ENCODE measurements at regions not wholly inside any gene's neighbourhood (a gene's known extent, or its start where the extent isn't known, plus 50 kb on each side); places are given as distances from the start of the nearest gene placed in this dataset.
"Not testable (repeated sequence)": the region's sequence is repeated elsewhere in the genome, so short reads cannot be mapped to it uniquely, and the experiment has no call there.

- DNase-seq (ENCODE audit: low spot score): no peak
Observed at GRCh38 chr10:124180947-124181549, 87.7 kb upstream of the CHST15 start.

DNA sequence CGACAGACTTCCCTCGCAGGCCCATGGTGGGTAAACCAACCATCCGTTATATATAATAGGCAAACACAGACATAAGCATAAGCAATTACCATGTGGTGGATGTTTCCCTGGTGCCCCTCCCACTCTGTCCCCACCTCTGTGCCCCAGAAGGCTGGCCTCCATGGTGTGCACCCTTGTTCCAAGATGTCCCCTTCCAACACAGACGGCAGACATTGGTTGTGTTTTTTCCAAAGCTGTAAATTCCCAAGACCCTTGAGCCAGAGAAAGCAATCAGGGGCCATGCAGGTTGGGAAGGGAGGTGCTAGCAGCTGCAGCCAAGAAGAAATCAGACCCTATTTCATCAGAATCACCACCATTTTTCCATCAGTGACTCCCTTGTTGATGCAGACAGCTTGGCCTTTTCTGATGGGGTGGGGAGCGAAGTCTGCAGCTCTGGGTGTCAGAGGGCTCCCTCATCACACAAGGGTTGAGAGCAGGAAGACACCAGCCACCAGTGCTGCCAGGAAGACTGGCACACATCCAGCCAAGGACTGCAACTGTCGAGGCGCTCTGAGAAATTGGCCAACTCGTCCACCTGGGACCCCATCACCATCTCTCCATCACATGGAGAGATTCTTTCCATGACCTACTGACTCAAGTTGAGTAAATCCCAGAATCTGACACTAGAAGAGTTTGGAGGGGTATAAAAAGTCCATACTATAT is 86.8 kb upstream of the CHST15 start:
- DNase-seq (ENCODE audit: low spot score): no peak

DNA sequence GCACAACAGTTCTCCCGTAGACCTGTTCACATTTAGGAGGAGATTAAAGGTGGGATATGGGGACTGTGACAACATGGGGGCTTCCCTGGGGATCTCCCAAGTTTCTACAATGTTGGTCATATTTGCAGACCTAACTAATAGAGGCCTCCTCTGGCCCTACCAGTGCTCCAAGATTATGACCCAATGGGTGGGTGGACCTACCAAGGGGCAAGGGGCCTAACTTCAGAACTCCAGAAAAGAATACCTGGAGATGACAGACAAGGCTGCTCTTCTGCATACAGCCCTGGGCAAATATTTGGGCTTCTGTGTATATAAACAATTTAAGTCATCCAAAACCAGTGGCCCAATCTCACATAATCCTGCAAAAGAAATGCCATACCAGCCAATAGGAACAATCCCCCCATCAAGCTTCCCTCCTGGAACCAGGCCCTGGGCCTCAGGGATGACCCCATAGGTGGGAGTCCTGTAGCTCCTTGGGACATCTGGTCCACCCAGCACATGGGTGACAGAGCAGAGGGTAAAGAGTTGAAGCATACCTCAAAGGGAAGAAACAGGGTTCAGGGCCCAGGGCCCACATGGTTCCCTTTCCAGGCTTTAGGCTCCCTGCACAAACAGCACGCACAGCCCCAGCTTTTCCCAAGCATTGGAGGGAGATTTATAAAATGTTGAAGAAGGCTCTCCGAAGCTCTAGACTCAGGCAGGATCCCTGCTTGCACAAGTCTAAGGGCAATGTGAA is 86.1 kb upstream of the CHST15 start:
- no peak for DNase-seq (ENCODE audit: low spot score)

- DNase-seq (ENCODE audit: low spot score): no peak
Observed at GRCh38 chr10:124177180-124177518, 83.8 kb upstream of the CHST15 start.

DNA sequence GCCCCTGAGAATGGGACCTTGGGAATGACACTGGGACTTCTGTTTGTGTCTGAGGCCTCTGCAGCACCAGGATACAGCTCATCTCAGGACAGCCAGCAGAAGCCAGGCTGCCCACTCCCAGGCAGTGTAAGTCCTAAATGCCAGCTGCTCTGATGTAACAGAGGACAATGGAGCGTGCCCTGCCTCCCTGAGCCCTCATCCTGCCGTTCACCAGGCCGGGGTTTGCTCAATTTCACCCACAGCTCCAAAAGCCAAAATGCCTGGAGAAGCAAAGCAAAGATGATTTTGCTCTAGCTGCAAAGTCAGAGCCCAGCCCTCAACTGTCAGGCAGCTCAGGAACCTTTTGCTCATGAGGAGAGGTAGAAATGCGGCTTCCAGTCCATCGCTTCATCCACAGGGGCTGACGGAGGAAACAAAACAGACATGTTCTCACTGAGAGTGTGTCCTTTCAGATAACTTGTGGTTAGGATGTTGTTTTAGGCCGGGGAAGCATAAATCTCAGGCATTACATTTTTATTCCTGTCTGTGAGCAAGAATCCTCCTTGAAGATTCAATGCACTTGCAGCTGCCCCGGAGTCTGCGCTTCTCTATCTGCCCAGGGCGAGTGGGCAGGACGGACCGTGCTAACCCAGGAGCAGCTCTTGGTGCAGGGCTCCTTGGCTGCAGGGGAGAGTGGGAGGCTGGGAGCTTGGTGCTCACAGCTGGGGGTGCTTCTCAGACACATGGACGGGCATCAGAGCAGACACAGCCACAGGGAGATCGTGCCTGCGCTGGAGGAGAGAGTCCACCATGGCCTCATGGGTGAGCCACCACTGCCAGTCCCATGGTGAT is 83.2 kb upstream of the CHST15 start:
- no peak for DNase-seq (ENCODE audit: low spot score)

DNA sequence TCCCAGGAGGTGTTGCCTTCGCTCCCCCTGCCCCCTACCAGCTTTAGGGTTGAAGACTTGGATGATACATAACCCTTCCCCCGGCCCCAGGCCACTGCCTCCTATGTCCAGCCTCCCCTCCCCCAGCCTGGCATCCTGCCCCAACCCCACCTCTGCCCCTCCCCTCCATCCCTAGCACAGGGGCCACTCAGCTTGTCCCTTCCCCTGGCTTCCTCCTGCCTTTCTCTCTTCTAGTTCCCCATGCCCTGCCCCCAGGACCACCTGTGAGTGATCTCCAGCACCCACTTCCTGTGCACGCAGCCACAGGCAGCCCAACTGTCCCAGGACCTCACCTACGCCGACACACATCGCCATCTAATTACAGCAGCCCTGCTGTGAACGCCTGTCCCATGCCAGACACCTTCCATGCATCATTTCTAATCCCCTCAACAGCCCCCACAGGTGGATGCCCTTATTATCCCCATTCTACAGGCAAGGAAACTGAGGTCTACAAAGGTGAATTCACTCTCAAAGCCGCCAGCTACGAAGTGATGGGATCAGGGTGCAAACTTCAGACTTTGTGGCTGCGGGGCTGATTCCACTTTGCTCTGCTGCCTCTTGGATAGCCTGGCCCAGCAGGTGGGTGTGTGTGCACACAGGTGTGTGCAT is 82.4 kb upstream of the CHST15 start:
- DNase-seq (ENCODE audit: low spot score): no peak

- DNase-seq (ENCODE audit: low spot score): no peak
Observed at GRCh38 chr10:124174673-124175645, 81.6 kb upstream of the CHST15 start.

- no peak for DNase-seq (ENCODE audit: low spot score)
Observed at GRCh38 chr10:124174071-124174566, 80.7 kb upstream of the CHST15 start.

DNA sequence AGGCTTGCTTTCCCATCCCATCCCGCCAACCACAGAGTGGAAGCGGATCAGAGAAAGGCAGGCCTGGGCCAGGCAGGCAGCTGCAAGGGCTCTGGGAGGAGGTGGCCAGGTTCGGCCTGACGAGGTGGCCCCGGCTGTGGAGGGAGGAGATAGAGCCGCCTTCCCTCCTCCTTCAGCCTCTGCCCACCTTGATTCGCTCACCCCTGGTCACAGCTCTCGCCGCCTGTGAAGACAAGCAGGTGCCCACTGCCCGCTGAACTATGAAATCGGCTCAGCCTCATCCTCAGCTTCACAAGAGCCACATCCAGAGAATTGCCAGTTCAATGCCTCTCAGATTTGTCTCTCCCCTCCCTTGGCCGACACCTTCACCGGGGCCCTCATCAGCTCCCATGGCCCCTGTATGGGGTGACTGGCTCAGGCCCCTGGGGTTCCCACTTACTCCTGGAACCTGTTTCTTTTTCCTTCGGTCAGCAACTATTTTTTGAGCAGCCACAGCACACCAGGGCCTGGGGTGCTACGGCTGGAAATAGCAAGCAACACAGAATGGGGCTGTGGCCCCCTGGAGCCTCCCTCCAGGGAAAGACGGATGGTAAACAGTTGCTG is 80.0 kb upstream of the CHST15 start:
- no peak for DNase-seq (ENCODE audit: low spot score)

DNA sequence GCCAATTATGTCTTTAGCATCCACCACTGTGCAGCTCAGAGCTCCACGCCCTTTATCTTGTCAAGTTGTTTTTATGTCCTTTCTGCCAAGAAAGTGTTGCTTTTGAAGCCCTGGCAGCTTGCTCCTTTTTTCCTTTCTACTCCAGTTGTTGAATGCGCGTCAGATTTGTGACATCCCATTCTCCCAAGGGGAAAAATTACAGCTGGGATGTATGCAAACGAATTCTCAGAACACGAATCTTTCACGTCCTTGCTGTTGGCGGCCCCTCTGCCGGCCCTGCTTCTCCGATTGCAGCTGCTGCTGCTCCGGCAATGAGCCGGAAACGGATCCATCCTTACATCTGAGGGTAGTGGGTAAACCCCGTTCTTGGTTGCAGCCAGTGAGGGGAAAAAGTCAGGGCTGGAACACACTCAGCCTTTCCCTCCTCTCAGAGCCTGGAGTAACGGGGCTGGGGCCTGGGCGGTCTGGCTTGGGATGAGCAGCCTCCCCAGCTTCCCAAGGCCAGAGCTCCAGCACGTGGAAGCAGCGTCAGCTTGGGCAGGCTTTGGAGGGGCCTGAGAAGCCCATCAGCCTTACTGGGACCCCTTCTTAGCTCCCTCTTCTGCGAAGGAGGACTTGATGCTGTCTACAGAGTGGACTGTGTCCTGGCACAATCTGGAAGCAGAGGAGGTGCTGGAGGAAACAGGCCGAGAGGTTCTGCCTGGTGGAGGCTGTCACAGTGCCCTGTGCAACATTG is 79.0 kb upstream of the CHST15 start:
- no peak for DNase-seq (ENCODE audit: low spot score)

- no peak for DNase-seq (ENCODE audit: low spot score)
Observed at GRCh38 chr10:124171561-124171960, 78.2 kb upstream of the CHST15 start.

- DNase-seq (ENCODE audit: low spot score): no peak
Observed at GRCh38 chr10:124170631-124171030, 77.2 kb upstream of the CHST15 start.

DNA sequence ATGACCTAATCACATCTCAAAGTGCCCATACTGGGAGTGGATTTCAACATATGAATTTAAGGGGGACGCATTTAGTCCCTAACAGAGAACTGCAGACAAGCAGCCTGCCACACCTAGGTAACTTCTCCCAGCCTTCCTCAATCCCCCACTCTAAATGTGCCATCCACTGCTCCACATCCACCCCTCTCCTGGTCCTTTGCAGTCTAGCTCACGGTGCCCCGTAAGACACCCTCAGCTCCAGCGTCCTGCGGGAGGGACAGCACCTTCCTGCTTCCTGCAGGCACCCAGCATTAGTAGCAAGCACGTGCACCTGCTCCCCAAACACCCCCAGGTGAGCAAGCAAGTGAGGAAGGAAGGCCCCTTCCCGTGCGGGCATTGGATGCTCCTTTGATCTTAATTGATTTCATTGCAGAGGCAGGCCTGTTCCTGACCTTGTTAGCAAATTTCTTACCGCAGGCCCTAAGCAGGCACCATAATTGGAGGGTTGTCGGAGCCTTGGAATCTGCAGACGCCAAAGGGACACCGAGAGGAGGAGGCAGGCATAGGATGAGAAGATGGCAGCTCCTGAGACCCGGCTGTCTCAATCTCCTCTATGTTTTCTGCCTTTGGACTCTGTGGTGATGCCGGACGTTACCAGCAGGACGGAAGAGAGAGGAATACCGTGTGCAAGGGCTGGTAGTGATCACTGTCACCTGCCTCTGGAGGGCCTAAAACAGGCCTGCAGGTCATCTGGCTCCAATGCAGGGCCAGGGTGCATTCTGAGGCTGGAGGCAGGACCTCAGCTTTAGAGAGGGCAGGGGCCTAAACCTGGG is 75.8 kb upstream of the CHST15 start:
- no peak for DNase-seq (ENCODE audit: low spot score)

DNA sequence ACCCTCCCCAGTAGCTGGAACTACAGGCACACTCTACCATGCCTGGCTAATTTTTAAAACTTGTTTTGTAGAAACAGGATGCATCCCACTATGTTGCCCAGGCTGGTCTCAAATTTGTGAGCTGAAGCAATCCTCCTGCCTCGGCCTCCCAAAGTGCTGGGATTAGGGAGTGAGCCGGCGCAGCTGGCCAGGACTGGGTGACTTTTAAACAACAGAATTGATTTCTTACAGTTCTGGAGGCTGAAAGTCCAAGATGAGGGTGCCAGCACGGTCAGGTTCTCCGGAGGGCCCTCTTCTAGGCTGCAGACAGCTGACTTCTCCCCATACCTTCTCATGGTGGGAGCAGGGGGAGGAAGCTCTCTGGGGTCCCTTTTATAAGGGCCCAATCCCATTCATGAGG is 75.2 kb upstream of the CHST15 start:
- DNase-seq (ENCODE audit: low spot score): no peak

DNA sequence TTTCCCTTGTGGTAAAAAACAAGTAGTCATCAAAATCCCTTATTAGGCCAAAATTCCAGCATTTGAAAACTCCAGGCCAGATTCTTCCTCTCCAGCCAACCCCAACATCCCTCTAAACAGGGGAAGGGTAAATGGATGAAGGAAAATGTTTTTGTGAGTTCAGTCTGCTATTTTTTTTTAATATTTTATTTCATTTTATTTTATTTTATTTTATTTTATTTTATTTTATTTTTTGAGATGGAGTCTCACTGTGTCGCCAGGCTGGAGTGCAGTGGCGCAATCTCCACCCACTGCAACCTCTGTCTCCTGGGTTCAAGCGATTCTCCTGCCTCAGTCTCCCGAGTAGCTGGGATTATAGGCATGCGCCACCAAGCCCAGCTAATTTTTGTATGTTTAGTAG is 74.5 kb upstream of the CHST15 start:
- DNase-seq (ENCODE audit: low spot score): not testable (repeated sequence)

DNA sequence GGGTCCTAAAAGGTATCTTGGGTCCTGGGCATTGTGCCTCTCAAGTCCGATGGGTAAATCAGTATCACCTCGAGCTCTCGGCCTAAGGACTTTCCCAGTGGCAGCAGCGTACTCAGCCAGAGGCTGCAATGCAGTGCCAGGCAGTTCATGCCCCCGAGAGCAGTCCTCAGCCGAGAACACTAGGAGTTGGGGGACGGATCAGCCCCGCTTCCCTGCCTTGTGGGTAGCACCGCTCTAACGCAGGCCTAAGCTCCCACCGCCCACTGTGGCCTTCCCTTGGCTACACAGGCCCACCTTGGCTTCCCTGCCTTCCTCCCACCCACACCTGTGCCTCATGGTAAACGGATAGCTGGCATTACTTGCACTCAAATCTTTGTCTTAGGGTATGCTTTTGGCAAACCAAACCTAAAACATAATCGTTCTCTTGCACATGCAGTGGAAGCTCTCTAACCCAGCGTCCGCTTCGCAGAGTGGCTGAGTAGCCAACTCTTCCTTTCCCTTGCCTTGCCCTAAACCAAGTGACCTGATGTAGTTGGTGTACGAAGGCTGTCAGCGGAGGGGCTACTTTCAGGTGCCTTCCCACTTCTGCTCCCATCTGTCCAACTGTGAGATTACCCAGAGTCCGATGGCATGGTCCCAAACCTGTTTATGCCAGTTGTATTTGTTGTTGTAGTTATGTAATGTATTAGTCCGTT is 73.2 kb upstream of the CHST15 start:
- no peak for DNase-seq (ENCODE audit: low spot score)

DNA sequence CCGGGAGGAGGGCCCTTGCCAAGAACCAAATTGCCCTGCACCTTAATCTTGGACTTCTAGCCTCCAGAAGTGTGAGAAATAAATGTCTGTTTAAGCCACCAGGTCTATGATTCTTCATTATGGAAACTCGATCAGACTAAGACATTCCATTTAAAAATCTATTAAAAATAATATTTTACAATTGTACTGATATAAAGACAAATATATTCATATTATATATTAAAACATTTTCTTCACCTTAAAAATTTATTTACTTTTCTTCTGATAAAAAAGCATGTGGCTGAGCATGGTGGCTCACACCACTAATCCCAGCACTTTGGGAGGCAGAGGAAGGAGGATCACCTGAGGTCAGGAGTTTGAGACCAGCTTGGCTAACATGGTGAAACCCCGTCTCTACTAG is 72.4 kb upstream of the CHST15 start:
- DNase-seq (ENCODE audit: low spot score): no peak

DNA sequence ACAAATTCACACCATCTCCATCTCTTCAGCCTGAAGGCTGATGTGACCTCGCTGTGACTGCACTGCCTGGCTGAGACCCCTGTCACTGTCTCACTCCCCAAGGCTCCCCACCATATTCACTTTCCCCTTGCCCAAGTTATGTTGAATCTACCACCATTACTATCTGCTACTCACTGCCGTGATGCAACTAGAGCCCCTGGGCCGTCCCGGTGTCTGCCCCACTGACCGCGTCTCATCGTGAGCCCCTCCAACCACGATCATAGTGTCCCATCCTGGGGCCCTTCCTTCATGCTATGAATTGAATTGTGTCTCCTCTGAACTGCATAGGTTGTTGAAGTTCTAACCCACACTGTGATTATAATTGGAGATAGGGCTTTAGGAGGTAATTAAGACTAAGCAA is 71.9 kb upstream of the CHST15 start:
- DNase-seq (ENCODE audit: low spot score): no peak
